ENCODE measurements at regions not wholly inside any gene's neighbourhood (a gene's known extent, or its start where the extent isn't known, plus 50 kb on each side); places are given as distances from the start of the nearest gene placed in this dataset.

DNA sequence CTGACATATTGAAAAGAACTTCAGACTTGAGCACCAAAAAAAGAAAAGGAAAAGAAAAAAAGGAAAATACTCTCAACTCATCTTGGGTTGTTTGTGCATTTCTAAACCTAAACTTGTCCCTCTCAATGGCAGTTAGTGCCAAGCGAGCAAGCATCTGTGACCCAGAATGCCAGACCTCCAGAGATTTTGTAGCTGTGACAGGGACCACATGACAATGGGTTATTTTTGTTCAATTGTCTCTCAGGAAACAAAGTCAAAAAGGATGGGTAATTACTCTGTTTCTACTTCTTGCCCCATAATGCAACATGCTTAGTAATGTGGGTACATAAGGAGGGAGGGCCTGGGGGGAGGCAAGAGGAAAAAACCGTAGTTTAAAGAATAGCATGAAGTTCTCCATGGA lies 285.7 kb upstream of the RTL1 start:
- Mint-ChIP-seq H3K9me3 (no peaks in the 10 kb centered on the region), H3K36me3 (ENCODE audit: low read depth) (no peaks in the 10 kb centered on the region), H3K4me1 (peaks cover 44% of the 10 kb centered on the region), H3K27ac (no peak overlapping the region), H3K4me3 (no peak overlapping the region), H3K27me3 (ENCODE audit: low read depth) (peaks cover 26% of the 10 kb centered on the region)
- TF ChIP-seq, protein P1, sequence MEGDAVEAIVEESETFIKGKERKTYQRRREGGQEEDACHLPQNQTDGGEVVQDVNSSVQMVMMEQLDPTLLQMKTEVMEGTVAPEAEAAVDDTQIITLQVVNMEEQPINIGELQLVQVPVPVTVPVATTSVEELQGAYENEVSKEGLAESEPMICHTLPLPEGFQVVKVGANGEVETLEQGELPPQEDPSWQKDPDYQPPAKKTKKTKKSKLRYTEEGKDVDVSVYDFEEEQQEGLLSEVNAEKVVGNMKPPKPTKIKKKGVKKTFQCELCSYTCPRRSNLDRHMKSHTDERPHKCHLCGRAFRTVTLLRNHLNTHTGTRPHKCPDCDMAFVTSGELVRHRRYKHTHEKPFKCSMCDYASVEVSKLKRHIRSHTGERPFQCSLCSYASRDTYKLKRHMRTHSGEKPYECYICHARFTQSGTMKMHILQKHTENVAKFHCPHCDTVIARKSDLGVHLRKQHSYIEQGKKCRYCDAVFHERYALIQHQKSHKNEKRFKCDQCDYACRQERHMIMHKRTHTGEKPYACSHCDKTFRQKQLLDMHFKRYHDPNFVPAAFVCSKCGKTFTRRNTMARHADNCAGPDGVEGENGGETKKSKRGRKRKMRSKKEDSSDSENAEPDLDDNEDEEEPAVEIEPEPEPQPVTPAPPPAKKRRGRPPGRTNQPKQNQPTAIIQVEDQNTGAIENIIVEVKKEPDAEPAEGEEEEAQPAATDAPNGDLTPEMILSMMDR (IDR thresholded peaks at IDR 0.05; ENCODE audit: unreplicated experiment in 3 of 3): no peak

GRCh38 chr14:101189962-101190560 lies 286.5 kb upstream of the RTL1 start:
- Mint-ChIP-seq H3K27me3 (ENCODE audit: low read depth) (peaks cover 26% of the 10 kb centered on the region), H3K4me3 (no peak overlapping the region), H3K36me3 (ENCODE audit: low read depth) (no peaks in the 10 kb centered on the region), H3K4me1 (peaks cover 36% of the 10 kb centered on the region), H3K27ac (peak overlapping the region in 2 of 3 experiments; percentile 25 to 52), H3K9me3 (no peaks in the 10 kb centered on the region)
- TF ChIP-seq, protein P1 (IDR thresholded peaks at IDR 0.05; ENCODE audit: unreplicated experiment in 3 of 3): no peak

DNA sequence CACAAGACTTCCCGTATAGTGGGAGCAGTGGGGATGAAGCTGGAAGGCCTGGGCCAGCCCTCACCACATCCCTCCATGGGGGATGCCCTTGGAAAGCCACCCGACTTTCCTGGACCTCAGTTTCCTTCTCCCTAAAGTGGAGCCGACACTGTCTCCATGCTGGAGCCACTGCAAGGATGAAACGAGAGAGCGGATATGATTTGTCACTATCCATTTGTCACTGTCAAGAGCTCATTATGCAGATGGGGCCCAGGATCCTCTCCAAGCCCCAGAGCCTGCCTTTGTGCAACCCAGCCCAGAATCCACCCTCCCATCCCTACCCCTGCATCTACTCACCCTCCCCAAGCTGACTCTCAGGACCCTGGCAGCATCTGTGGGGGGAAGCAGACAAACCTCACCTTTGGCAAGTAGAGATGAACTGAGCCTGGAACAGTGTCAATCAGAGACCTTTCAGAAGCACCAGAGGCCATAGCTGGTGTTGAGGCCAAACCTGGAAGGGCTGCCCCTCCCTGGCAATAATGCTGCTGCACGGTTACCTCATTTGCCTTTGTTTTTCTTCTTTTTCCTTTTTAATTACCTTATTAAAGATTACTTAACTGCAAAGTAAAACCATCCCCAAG lies 287.7 kb upstream of the RTL1 start:
- H3K4me1 Mint-ChIP-seq: peaks cover 34% of the 10 kb centered on the region
- H3K9me3 Mint-ChIP-seq: no peaks in the 10 kb centered on the region
- TF ChIP-seq, protein P1 (IDR thresholded peaks at IDR 0.05; ENCODE audit: unreplicated experiment in 3 of 3): no peak
- peaks cover 22% of the 10 kb centered on the region for H3K27me3 Mint-ChIP-seq (ENCODE audit: low read depth)
- peak overlapping the region in 1 of 3 experiments; percentile 52 for H3K27ac Mint-ChIP-seq
- H3K4me3 Mint-ChIP-seq: no peak overlapping the region
- H3K36me3 Mint-ChIP-seq (ENCODE audit: low read depth): no peaks in the 10 kb centered on the region

- Mint-ChIP-seq H3K27ac (no peak overlapping the region), H3K27me3 (ENCODE audit: low read depth) (peaks cover 14% of the 10 kb centered on the region)
Measured at GRCh38 chr14:101191721-101192660, 288.5 kb upstream of the RTL1 start.

GRCh38 chr14:101192661-101193000 lies 289.1 kb upstream of the RTL1 start:
- peaks cover 13% of the 10 kb centered on the region for H3K27me3 Mint-ChIP-seq (ENCODE audit: low read depth)
- TF ChIP-seq, protein P1 (IDR thresholded peaks at IDR 0.05; ENCODE audit: unreplicated experiment in 3 of 3): no peak
- H3K4me3 Mint-ChIP-seq: no peak overlapping the region
- no peaks in the 10 kb centered on the region for H3K9me3 Mint-ChIP-seq
- no peaks in the 10 kb centered on the region for H3K36me3 Mint-ChIP-seq (ENCODE audit: low read depth)
- H3K27ac Mint-ChIP-seq: peak overlapping the region in 2 of 3 experiments; percentile 35 to 83
- peaks cover 32% of the 10 kb centered on the region for H3K4me1 Mint-ChIP-seq

More at GRCh38 chr14:101191721-101192660, 288.5 kb upstream of the RTL1 start:
- no peaks in the 10 kb centered on the region for H3K36me3 Mint-ChIP-seq (ENCODE audit: low read depth)
- no peak overlapping the region for H3K4me3 Mint-ChIP-seq
- TF ChIP-seq, protein P1 (IDR thresholded peaks at IDR 0.05; ENCODE audit: unreplicated experiment in 3 of 3): no peak
- H3K4me1 Mint-ChIP-seq: peaks cover 32% of the 10 kb centered on the region
- no peaks in the 10 kb centered on the region for H3K9me3 Mint-ChIP-seq

All from nephron (organoid).